ENCODE measurements at regions not wholly inside any gene's neighbourhood (a gene's known extent, or its start where the extent isn't known, plus 50 kb on each side); places are given as distances from the start of the nearest gene placed in this dataset.

GRCh38 chr2:12502759-12503158 is 214.0 kb upstream of the TRIB2 start:
- TF ChIP-seq CTCF (IDR thresholded peaks at IDR 0.05) (no peak), POLR2AphosphoS5 (IDR thresholded peaks at IDR 0.05; ENCODE audit: insufficient read depth in 1 of 2, low read depth in 1 of 2) (no peak)
